ENCODE measurements at regions not wholly inside any gene's neighbourhood (a gene's known extent, or its start where the extent isn't known, plus 50 kb on each side); places are given as distances from the start of the nearest gene placed in this dataset.

GRCh38 chr1:87539147-87539546, 210.5 kb downstream of the LMO4 start:
- TF ChIP-seq, protein P1, sequence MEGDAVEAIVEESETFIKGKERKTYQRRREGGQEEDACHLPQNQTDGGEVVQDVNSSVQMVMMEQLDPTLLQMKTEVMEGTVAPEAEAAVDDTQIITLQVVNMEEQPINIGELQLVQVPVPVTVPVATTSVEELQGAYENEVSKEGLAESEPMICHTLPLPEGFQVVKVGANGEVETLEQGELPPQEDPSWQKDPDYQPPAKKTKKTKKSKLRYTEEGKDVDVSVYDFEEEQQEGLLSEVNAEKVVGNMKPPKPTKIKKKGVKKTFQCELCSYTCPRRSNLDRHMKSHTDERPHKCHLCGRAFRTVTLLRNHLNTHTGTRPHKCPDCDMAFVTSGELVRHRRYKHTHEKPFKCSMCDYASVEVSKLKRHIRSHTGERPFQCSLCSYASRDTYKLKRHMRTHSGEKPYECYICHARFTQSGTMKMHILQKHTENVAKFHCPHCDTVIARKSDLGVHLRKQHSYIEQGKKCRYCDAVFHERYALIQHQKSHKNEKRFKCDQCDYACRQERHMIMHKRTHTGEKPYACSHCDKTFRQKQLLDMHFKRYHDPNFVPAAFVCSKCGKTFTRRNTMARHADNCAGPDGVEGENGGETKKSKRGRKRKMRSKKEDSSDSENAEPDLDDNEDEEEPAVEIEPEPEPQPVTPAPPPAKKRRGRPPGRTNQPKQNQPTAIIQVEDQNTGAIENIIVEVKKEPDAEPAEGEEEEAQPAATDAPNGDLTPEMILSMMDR (IDR thresholded peaks at IDR 0.05; ENCODE audit: borderline replicate concordance, extremely low read depth, insufficient read depth): no peak
- no peak overlapping the region for H3K9ac ChIP-seq (ENCODE audit: low read length in 3 of 3)
- intact Hi-C loops (cut with DNase I): no loop called here
- H3K36me3 ChIP-seq (ENCODE audit: control insufficient read depth in 2 of 3, insufficient read depth in 3 of 3, low read length in 3 of 3): no peaks in the 10 kb centered on the region
- FAIRE-seq: no peak
- no peak overlapping the region for H3K27ac ChIP-seq (ENCODE audit: low read depth in 2 of 2, low read length in 2 of 2)
- no peak overlapping the region for H3K4me3 ChIP-seq (ENCODE audit: low read length in 3 of 3)
- H3K27me3 ChIP-seq (ENCODE audit: control insufficient read depth, insufficient read depth, low read length): no peaks in the 10 kb centered on the region
- H3K9me3 ChIP-seq (ENCODE audit: control insufficient read depth in 2 of 3, insufficient read depth in 1 of 3, low read length in 3 of 3): peaks cover 0 to 13% (median 0%) of the 10 kb centered on the region in 3 donors
- no peak for DNase-seq
- no peaks in the 10 kb centered on the region for H3K4me1 ChIP-seq (ENCODE audit: control insufficient read depth in 2 of 3, insufficient read depth in 2 of 3, low read depth in 1 of 3, low read length in 3 of 3)

DNA sequence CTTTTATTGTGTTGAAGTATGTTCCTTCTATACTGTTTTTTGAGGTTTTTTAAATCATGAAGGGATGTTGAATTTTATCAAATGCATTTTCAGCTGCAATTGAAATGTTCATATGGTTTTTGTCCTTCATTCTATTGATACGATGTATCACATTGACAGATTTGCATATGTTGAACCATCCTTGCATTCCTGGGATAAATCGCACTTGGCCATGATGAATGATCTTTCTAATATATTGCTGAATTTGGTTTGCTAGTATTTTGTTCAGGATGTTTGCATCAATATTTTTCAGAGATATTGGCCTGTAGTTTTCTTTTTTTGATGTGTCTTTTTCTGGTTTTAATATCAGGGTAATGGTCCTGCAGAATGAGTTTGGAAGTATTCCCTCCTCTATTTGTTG, 214.0 kb downstream of the LMO4 start:
- peaks cover 0 to 13% (median 0%) of the 10 kb centered on the region in 3 donors for H3K9me3 ChIP-seq (ENCODE audit: control insufficient read depth in 2 of 3, insufficient read depth in 1 of 3, low read length in 3 of 3)
- TF ChIP-seq, protein P1 (IDR thresholded peaks at IDR 0.05; ENCODE audit: borderline replicate concordance, extremely low read depth, insufficient read depth): no peak
- H3K27me3 ChIP-seq (ENCODE audit: control insufficient read depth, insufficient read depth, low read length): no peaks in the 10 kb centered on the region
- intact Hi-C loops (cut with DNase I): no loop called here
- no peak for FAIRE-seq
- no peaks in the 10 kb centered on the region for H3K4me1 ChIP-seq (ENCODE audit: control insufficient read depth in 2 of 3, insufficient read depth in 2 of 3, low read depth in 1 of 3, low read length in 3 of 3)
- H3K9ac ChIP-seq (ENCODE audit: low read length in 3 of 3): no peak overlapping the region
- no peak for DNase-seq
- H3K27ac ChIP-seq (ENCODE audit: low read depth in 2 of 2, low read length in 2 of 2): no peak overlapping the region
- H3K36me3 ChIP-seq (ENCODE audit: control insufficient read depth in 2 of 3, insufficient read depth in 3 of 3, low read length in 3 of 3): no peaks in the 10 kb centered on the region
- H3K4me3 ChIP-seq (ENCODE audit: low read length in 3 of 3): no peak overlapping the region

DNA sequence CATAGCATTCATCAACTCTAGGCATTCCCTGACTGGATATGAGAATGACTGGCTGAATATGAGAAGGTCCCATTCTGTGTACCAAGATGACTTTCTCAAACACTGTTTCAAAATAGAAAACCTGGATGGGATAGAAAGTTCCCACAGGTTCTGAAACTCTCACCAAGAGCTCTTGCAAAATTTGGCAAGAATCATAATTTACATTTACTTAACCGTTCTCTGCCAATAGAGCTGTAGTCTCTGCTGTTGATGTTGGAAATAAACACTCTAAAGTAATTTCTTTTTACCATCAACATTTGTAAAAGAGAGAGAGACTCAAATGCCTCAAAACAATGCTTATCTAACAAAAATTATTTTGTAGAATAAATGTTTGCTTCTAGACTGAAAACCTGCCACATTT, 221.1 kb downstream of the LMO4 start:
- H3K9ac ChIP-seq (ENCODE audit: low read length in 3 of 3): no peak overlapping the region
- no peaks in the 10 kb centered on the region for H3K27me3 ChIP-seq (ENCODE audit: control insufficient read depth, insufficient read depth, low read length)
- DNase-seq (no peak), FAIRE-seq (no peak)
- no peaks in the 10 kb centered on the region for H3K4me1 ChIP-seq (ENCODE audit: control insufficient read depth in 2 of 3, insufficient read depth in 2 of 3, low read depth in 1 of 3, low read length in 3 of 3)
- H3K4me3 ChIP-seq (ENCODE audit: low read length in 3 of 3): no peak overlapping the region
- H3K36me3 ChIP-seq (ENCODE audit: control insufficient read depth in 2 of 3, insufficient read depth in 3 of 3, low read length in 3 of 3): no peaks in the 10 kb centered on the region
- TF ChIP-seq, protein P1 (IDR thresholded peaks at IDR 0.05; ENCODE audit: borderline replicate concordance, extremely low read depth, insufficient read depth): no peak
- H3K27ac ChIP-seq (ENCODE audit: low read depth in 2 of 2, low read length in 2 of 2): no peak overlapping the region
- H3K9me3 ChIP-seq (ENCODE audit: control insufficient read depth in 2 of 3, insufficient read depth in 1 of 3, low read length in 3 of 3): no peaks in the 10 kb centered on the region
- intact Hi-C loops (cut with DNase I): no loop called here

GRCh38 chr1:87553511-87553910, 224.8 kb downstream of the LMO4 start:
- no peak for DNase-seq
- TF ChIP-seq, protein P1 (IDR thresholded peaks at IDR 0.05; ENCODE audit: borderline replicate concordance, extremely low read depth, insufficient read depth): no peak
- no peaks in the 10 kb centered on the region for H3K27me3 ChIP-seq (ENCODE audit: control insufficient read depth, insufficient read depth, low read length)
- H3K9me3 ChIP-seq (ENCODE audit: control insufficient read depth in 2 of 3, insufficient read depth in 1 of 3, low read length in 3 of 3): no peaks in the 10 kb centered on the region
- H3K4me3 ChIP-seq (ENCODE audit: low read length in 3 of 3): no peak overlapping the region
- H3K4me1 ChIP-seq (ENCODE audit: control insufficient read depth in 2 of 3, insufficient read depth in 2 of 3, low read depth in 1 of 3, low read length in 3 of 3): no peaks in the 10 kb centered on the region
- no peaks in the 10 kb centered on the region for H3K36me3 ChIP-seq (ENCODE audit: control insufficient read depth in 2 of 3, insufficient read depth in 3 of 3, low read length in 3 of 3)
- no peak overlapping the region for H3K9ac ChIP-seq (ENCODE audit: low read length in 3 of 3)
- H3K27ac ChIP-seq (ENCODE audit: low read depth in 2 of 2, low read length in 2 of 2): no peak overlapping the region
- intact Hi-C loops (cut with DNase I): no loop called here
- no peak for FAIRE-seq
